ENCODE measurements at regions not wholly inside any gene's neighbourhood (a gene's known extent, or its start where the extent isn't known, plus 50 kb on each side); places are given as distances from the start of the nearest gene placed in this dataset.

DNA sequence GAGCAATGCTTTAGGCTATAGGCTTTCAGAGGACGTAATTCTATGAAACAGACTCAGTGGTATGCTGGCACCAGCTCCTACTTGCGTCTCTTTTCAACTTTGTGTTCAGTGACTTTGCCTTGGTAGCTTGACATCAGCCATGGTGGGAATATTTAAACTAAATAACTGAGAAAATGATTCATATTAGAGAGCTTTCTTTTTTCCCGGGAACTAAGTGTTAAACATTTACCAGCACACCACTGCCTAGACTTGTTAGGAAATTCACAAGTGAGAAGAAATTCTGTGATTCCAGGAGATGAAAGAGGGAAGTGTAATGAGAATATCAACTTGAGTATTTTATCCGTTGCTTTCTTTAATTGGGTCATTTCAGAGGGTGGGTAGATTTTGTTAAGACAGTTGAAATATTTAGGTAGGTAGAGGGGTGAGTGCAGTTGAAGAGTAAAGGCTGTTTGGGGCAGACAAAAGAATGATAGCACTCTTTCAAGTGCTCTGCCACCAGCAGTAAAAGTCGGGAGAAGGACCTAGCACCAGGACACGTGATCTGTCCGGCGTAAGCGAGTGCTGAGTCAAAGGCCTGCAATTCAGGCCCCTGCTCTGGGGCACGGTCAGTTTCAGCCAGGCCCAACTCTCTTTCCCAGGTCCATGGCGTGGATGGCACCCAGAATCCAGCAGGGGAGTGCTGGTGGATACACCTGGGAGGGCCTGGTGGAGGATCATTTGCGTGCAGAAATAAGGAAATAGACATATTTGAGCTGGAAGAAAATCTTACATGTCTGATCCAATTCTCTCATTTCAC is 206.3 kb downstream of the SNX10 start:
- no peak overlapping the region for H3K9ac ChIP-seq (ENCODE audit: low read length)
- no peak overlapping the region for H3K23ac ChIP-seq (ENCODE audit: low read length)
- H3K4me1 ChIP-seq (ENCODE audit: control insufficient read depth in 1 of 2, insufficient read depth in 2 of 2, low read length in 2 of 2): no peaks in the 10 kb centered on the region
- no peak overlapping the region for H4K8ac ChIP-seq (ENCODE audit: low read depth, low read length)
- H2BK5ac ChIP-seq (ENCODE audit: low read depth, low read length, poor library complexity): no peak overlapping the region
- H3K4me2 ChIP-seq (ENCODE audit: low read length): no peak overlapping the region
- no peak overlapping the region for H3K4ac ChIP-seq (ENCODE audit: low read depth, low read length)
- no peak overlapping the region for H4K12ac ChIP-seq (ENCODE audit: low read depth, low read length)
- no peak overlapping the region for H3K14ac ChIP-seq (ENCODE audit: low read length)
- H3K18ac ChIP-seq (ENCODE audit: low read length): no peak overlapping the region
- no peak overlapping the region for H3K4me3 ChIP-seq (ENCODE audit: low read depth, low read length)
- no peaks in the 10 kb centered on the region for H3K36me3 ChIP-seq (ENCODE audit: control insufficient read depth in 1 of 2, insufficient read depth in 2 of 2, low read length in 2 of 2)
- H3K27me3 ChIP-seq (ENCODE audit: insufficient read depth, low read length): no peaks in the 10 kb centered on the region
- peak in 1 of 2 donors; percentile 26 for DNase-seq
- no peaks in the 10 kb centered on the region for H3K79me1 ChIP-seq (ENCODE audit: low read length)
- whole genome bisulfite sequencing (ENCODE audit: extremely low coverage, insufficient coverage, insufficient read length): no CpG with 5 or more reads among the region's 12 CpGs
- no peak overlapping the region for H2BK120ac ChIP-seq (ENCODE audit: insufficient read depth, low read length, poor library complexity)
- H2AK5ac ChIP-seq (ENCODE audit: low read length): no peak overlapping the region
- no peaks in the 10 kb centered on the region for H3K9me3 ChIP-seq (ENCODE audit: insufficient read depth, low read depth, low read length)
- no peak overlapping the region for H4K91ac ChIP-seq (ENCODE audit: low read depth, low read length)
- H3K79me2 ChIP-seq (ENCODE audit: control insufficient read depth, insufficient read depth, low read length, poor library complexity): no peaks in the 10 kb centered on the region
- no peak overlapping the region for H2BK12ac ChIP-seq (ENCODE audit: low read length)
- no peak overlapping the region for H3K27ac ChIP-seq (ENCODE audit: low read depth, low read length)
- no peak overlapping the region for H2AFZ ChIP-seq (ENCODE audit: insufficient read depth, low read length, poor library complexity)

DNA sequence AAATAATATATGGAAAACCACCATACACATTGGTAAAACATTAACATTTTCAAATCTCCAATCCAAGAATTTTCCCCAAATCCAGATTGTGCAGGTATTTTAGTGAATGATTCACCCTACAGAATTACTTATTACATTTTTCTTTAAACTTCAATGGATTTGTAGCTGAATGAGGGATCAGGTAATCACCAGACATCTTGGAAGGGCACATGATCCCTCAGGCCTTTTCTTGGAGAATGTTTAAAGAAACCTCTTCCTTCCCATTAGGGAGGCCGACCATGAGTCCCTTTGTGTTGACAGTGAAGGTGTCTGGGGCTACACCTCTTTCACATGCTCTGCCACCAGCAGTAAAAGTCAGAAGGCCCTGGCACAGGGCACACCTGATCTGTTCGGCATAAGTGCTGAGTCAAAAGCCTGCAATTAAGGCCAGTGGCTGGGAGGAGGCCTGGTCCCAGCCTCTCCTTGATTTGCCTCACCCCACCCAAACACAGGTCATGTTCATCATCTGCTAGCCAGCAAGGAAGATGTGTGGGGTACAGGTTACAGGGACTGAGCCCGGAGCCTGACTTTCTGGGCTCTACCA is 207.7 kb downstream of the SNX10 start:
- H4K8ac ChIP-seq (ENCODE audit: low read depth, low read length): no peak overlapping the region
- no peaks in the 10 kb centered on the region for H3K4me1 ChIP-seq (ENCODE audit: control insufficient read depth in 1 of 2, insufficient read depth in 2 of 2, low read length in 2 of 2)
- H3K36me3 ChIP-seq (ENCODE audit: control insufficient read depth in 1 of 2, insufficient read depth in 2 of 2, low read length in 2 of 2): no peaks in the 10 kb centered on the region
- H2BK120ac ChIP-seq (ENCODE audit: insufficient read depth, low read length, poor library complexity): no peak overlapping the region
- no peak overlapping the region for H2BK12ac ChIP-seq (ENCODE audit: low read length)
- no peak overlapping the region for H3K27ac ChIP-seq (ENCODE audit: low read depth, low read length)
- no peak overlapping the region for H3K23ac ChIP-seq (ENCODE audit: low read length)
- H2AK5ac ChIP-seq (ENCODE audit: low read length): no peak overlapping the region
- no peak overlapping the region for H4K12ac ChIP-seq (ENCODE audit: low read depth, low read length)
- no peaks in the 10 kb centered on the region for H3K27me3 ChIP-seq (ENCODE audit: insufficient read depth, low read length)
- H3K9ac ChIP-seq (ENCODE audit: low read length): peak overlapping the region; percentile 10
- H3K4me2 ChIP-seq (ENCODE audit: low read length): no peak overlapping the region
- H2AFZ ChIP-seq (ENCODE audit: insufficient read depth, low read length, poor library complexity): no peak overlapping the region
- no peaks in the 10 kb centered on the region for H3K9me3 ChIP-seq (ENCODE audit: insufficient read depth, low read depth, low read length)
- no peak overlapping the region for H4K91ac ChIP-seq (ENCODE audit: low read depth, low read length)
- no peak overlapping the region for H3K4ac ChIP-seq (ENCODE audit: low read depth, low read length)
- H3K79me2 ChIP-seq (ENCODE audit: control insufficient read depth, insufficient read depth, low read length, poor library complexity): no peaks in the 10 kb centered on the region
- no peak overlapping the region for H2BK5ac ChIP-seq (ENCODE audit: low read depth, low read length, poor library complexity)
- H3K4me3 ChIP-seq (ENCODE audit: low read depth, low read length): no peak overlapping the region
- WGBS (ENCODE audit: extremely low coverage, insufficient coverage, insufficient read length): no CpG with 5 or more reads among the region's 3 CpGs
- no peak overlapping the region for H3K14ac ChIP-seq (ENCODE audit: low read length)
- no peak for DNase-seq
- H3K79me1 ChIP-seq (ENCODE audit: low read length): no peaks in the 10 kb centered on the region
- no peak overlapping the region for H3K18ac ChIP-seq (ENCODE audit: low read length)

GRCh38 chr7:26500749-26501352 is 209.2 kb downstream of the SNX10 start:
- no peak overlapping the region for H4K91ac ChIP-seq (ENCODE audit: low read depth, low read length)
- H2AFZ ChIP-seq (ENCODE audit: insufficient read depth, low read length, poor library complexity): no peak overlapping the region
- H3K9ac ChIP-seq (ENCODE audit: low read length): no peak overlapping the region
- H3K14ac ChIP-seq (ENCODE audit: low read length): no peak overlapping the region
- H2BK5ac ChIP-seq (ENCODE audit: low read depth, low read length, poor library complexity): no peak overlapping the region
- no peak overlapping the region for H2BK12ac ChIP-seq (ENCODE audit: low read length)
- H3K4me2 ChIP-seq (ENCODE audit: low read length): no peak overlapping the region
- peak in 1 of 2 donors; percentile 46 for DNase-seq
- no peak overlapping the region for H3K4me3 ChIP-seq (ENCODE audit: low read depth, low read length)
- H3K27me3 ChIP-seq (ENCODE audit: insufficient read depth, low read length): no peaks in the 10 kb centered on the region
- no peaks in the 10 kb centered on the region for H3K9me3 ChIP-seq (ENCODE audit: insufficient read depth, low read depth, low read length)
- no peak overlapping the region for H4K8ac ChIP-seq (ENCODE audit: low read depth, low read length)
- H3K79me1 ChIP-seq (ENCODE audit: low read length): no peaks in the 10 kb centered on the region
- H2AK5ac ChIP-seq (ENCODE audit: low read length): no peak overlapping the region
- H3K79me2 ChIP-seq (ENCODE audit: control insufficient read depth, insufficient read depth, low read length, poor library complexity): no peaks in the 10 kb centered on the region
- H3K23ac ChIP-seq (ENCODE audit: low read length): no peak overlapping the region
- no peak overlapping the region for H3K27ac ChIP-seq (ENCODE audit: low read depth, low read length)
- H3K18ac ChIP-seq (ENCODE audit: low read length): no peak overlapping the region
- H2BK120ac ChIP-seq (ENCODE audit: insufficient read depth, low read length, poor library complexity): no peak overlapping the region
- no CpG with 5 or more reads among the region's 6 CpGs for WGBS (ENCODE audit: extremely low coverage, insufficient coverage, insufficient read length)
- H3K4me1 ChIP-seq (ENCODE audit: control insufficient read depth in 1 of 2, insufficient read depth in 2 of 2, low read length in 2 of 2): no peaks in the 10 kb centered on the region
- no peak overlapping the region for H4K12ac ChIP-seq (ENCODE audit: low read depth, low read length)
- no peaks in the 10 kb centered on the region for H3K36me3 ChIP-seq (ENCODE audit: control insufficient read depth in 1 of 2, insufficient read depth in 2 of 2, low read length in 2 of 2)
- H3K4ac ChIP-seq (ENCODE audit: low read depth, low read length): no peak overlapping the region

DNA sequence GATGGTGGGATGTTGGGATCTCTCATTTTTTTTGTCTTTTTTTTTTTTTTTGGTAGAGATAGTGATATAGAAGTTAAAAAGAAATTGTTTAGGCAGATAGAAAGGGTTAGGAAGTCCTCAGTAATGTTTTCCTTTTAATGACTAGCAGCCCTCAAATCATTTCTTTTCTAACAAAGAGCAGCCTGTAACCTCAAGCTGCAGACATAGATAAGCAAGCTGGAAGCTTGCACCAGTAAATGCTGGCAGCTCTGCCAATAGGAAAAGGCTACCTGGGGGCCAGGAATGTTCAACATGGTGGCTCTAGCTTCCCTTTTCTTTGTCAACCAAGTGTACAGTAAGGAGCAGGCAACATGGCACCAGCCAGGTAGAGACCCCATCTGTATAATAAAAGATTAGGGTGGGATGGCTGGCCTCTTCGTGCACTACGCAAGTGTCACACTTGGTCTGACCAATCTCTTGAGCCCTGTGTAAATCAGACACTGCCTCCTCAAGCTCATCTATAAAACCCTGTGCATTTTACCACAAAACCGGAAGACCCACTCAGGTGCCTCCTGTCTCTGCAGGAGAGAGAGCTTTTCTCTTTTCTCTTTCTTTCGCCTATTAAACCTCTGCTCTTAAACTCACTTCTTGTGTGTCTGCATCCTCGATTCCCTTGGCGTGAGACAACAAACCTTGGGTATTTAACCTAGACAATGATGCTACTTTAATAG is 212.9 kb downstream of the SNX10 start:
- H4K12ac ChIP-seq (ENCODE audit: low read depth, low read length): no peak overlapping the region
- H3K36me3 ChIP-seq (ENCODE audit: control insufficient read depth in 1 of 2, insufficient read depth in 2 of 2, low read length in 2 of 2): no peaks in the 10 kb centered on the region
- H3K4me3 ChIP-seq (ENCODE audit: low read depth, low read length): no peak overlapping the region
- H2BK5ac ChIP-seq (ENCODE audit: low read depth, low read length, poor library complexity): no peak overlapping the region
- no peak overlapping the region for H4K8ac ChIP-seq (ENCODE audit: low read depth, low read length)
- H2AK5ac ChIP-seq (ENCODE audit: low read length): no peak overlapping the region
- no peak overlapping the region for H3K27ac ChIP-seq (ENCODE audit: low read depth, low read length)
- no peak overlapping the region for H2BK120ac ChIP-seq (ENCODE audit: insufficient read depth, low read length, poor library complexity)
- no peak overlapping the region for H3K4me2 ChIP-seq (ENCODE audit: low read length)
- H3K79me1 ChIP-seq (ENCODE audit: low read length): no peaks in the 10 kb centered on the region
- no peak overlapping the region for H2BK12ac ChIP-seq (ENCODE audit: low read length)
- WGBS (ENCODE audit: extremely low coverage, insufficient coverage, insufficient read length): no CpG with 5 or more reads among the region's 6 CpGs
- no peak overlapping the region for H4K91ac ChIP-seq (ENCODE audit: low read depth, low read length)
- H3K4ac ChIP-seq (ENCODE audit: low read depth, low read length): no peak overlapping the region
- H3K9me3 ChIP-seq (ENCODE audit: insufficient read depth, low read depth, low read length): no peaks in the 10 kb centered on the region
- H2AFZ ChIP-seq (ENCODE audit: insufficient read depth, low read length, poor library complexity): no peak overlapping the region
- no peak overlapping the region for H3K18ac ChIP-seq (ENCODE audit: low read length)
- no peak overlapping the region for H3K9ac ChIP-seq (ENCODE audit: low read length)
- H3K14ac ChIP-seq (ENCODE audit: low read length): no peak overlapping the region
- H3K79me2 ChIP-seq (ENCODE audit: control insufficient read depth, insufficient read depth, low read length, poor library complexity): no peaks in the 10 kb centered on the region
- H3K23ac ChIP-seq (ENCODE audit: low read length): no peak overlapping the region
- H3K4me1 ChIP-seq (ENCODE audit: control insufficient read depth in 1 of 2, insufficient read depth in 2 of 2, low read length in 2 of 2): no peaks in the 10 kb centered on the region
- no peak for DNase-seq
- H3K27me3 ChIP-seq (ENCODE audit: insufficient read depth, low read length): no peaks in the 10 kb centered on the region

All from trophoblast cell (in vitro differentiated cells and primary cell).